ENCODE measurements at regions not wholly inside any gene's neighbourhood (a gene's known extent, or its start where the extent isn't known, plus 50 kb on each side); places are given as distances from the start of the nearest gene placed in this dataset.

GRCh38 chrX:147749308-147749707 lies 162.4 kb upstream of the FMR1 start:
- TF ChIP-seq ELK1 (IDR thresholded peaks at IDR 0.05; ENCODE audit: low read depth, low read length) = no peak
- TF ChIP-seq POLR2A (IDR thresholded peaks at IDR 0.05; ENCODE audit: low read length) = no peak
- no peak for TF ChIP-seq USF2 (IDR thresholded peaks at IDR 0.05)
- no peak for TF ChIP-seq NR3C1 (IDR thresholded peaks at IDR 0.05)
- no peak for TF ChIP-seq TP53 (CRISPR knock-in tag; IDR thresholded peaks at IDR 0.05)
- TF ChIP-seq HEYL (CRISPR knock-in tag; IDR thresholded peaks at IDR 0.05) = no peak
- no peak for TF ChIP-seq HES2 (IDR thresholded peaks at IDR 0.05)
- TF ChIP-seq HMGXB4 (CRISPR knock-in tag; IDR thresholded peaks at IDR 0.05; ENCODE audit: borderline replicate concordance) = no peak
- no peak for TF ChIP-seq FOSL2 (IDR thresholded peaks at IDR 0.05)
- TF ChIP-seq FOSL2 (CRISPR knock-in tag; IDR thresholded peaks at IDR 0.05) = no peak
- no peak for TF ChIP-seq EHF (CRISPR knock-in tag; IDR thresholded peaks at IDR 0.05)
- no peak for TF ChIP-seq MAZ (IDR thresholded peaks at IDR 0.05; ENCODE audit: borderline replicate concordance, low read depth, low read length)
- TF ChIP-seq RCOR1 (IDR thresholded peaks at IDR 0.05; ENCODE audit: low read depth, low read length) = no peak
- no peak for TF ChIP-seq RARB (CRISPR knock-in tag; IDR thresholded peaks at IDR 0.05)
- no peak for TF ChIP-seq MAFK (IDR thresholded peaks at IDR 0.05; ENCODE audit: partially characterized antibody)
- no peak for TF ChIP-seq CBX8 (IDR thresholded peaks at IDR 0.05)
- TF ChIP-seq EHMT2 (IDR thresholded peaks at IDR 0.05; ENCODE audit: low read depth) = no peak
- no peak for TF ChIP-seq MYC (IDR thresholded peaks at IDR 0.05; ENCODE audit: borderline replicate concordance, low read length)
- no peak for TF ChIP-seq HDAC2 (IDR thresholded peaks at IDR 0.05)
- TF ChIP-seq TFCP2L1 (CRISPR knock-in tag; IDR thresholded peaks at IDR 0.05) = no peak
- TF ChIP-seq MAX (IDR thresholded peaks at IDR 0.05) = no peak
- no peak overlapping the region for H3K4me2 ChIP-seq
- ChIA-PET POLR2A (no interaction called here), CTCF (interaction anchor here (0.5 kb wide), 1 partner anchor 588 kb away, joined by 3 read pairs; no protein-coding TSS in a partner anchor)
- WGBS (ENCODE audit: missing lambda C conversion rate) = 5% methylated on average over 2 of the region's 2 CpGs
- ATAC-seq (no peak), DNase-seq (ENCODE audit: low read depth in 1 of 2, low spot score in 1 of 2) (no peak), FAIRE-seq (no peak)
- no peak overlapping the region for H3K27ac ChIP-seq
- no peaks in the 10 kb centered on the region for H3K9me3 ChIP-seq
- H3K4me3 ChIP-seq = no peak overlapping the region
- H3K4me1 ChIP-seq = no peaks in the 10 kb centered on the region

- ChIA-PET POLR2A (no interaction called here), CTCF (no interaction called here)
- Histone ChIP-seq H3K9me3 (no peaks in the 10 kb centered on the region), H3K4me3 (no peak overlapping the region), H3K4me2 (no peak overlapping the region), H3K4me1 (no peaks in the 10 kb centered on the region), H3K27ac (no peak overlapping the region)
- no peak for TF ChIP-seq REST (IDR thresholded peaks at IDR 0.05)
- no peak for TF ChIP-seq RARB (CRISPR knock-in tag; IDR thresholded peaks at IDR 0.05)
- TF ChIP-seq ZSCAN20 (CRISPR knock-in tag; IDR thresholded peaks at IDR 0.05) = no peak
- TF ChIP-seq CHD4 (IDR thresholded peaks at IDR 0.05; ENCODE audit: borderline replicate concordance) = no peak
- TF ChIP-seq HOXB5 (CRISPR knock-in tag; IDR thresholded peaks at IDR 0.05) = no peak
- no peak for TF ChIP-seq NPAS2 (CRISPR knock-in tag; IDR thresholded peaks at IDR 0.05; ENCODE audit: borderline replicate concordance)
- TF ChIP-seq KDM5A (IDR thresholded peaks at IDR 0.05) = no peak
- no peak for TF ChIP-seq RFX5 (IDR thresholded peaks at IDR 0.05)
- TF ChIP-seq CEBPB (IDR thresholded peaks at IDR 0.05) = no peak
- DNase-seq (ENCODE audit: low read depth in 1 of 2, low spot score in 1 of 2) = no peak
- 15% methylated on average over 5 of the region's 5 CpGs for WGBS (ENCODE audit: missing lambda C conversion rate)
- FAIRE-seq = no peak
- no peak for ATAC-seq
These were observed 154.0 kb upstream of the FMR1 start for GRCh38 chrX:147757750-147758149.

Data from A549 (cell line).